ENCODE measurements at regions not wholly inside any gene's neighbourhood (a gene's known extent, or its start where the extent isn't known, plus 50 kb on each side); places are given as distances from the start of the nearest gene placed in this dataset.

- TF ChIP-seq CTCF (conservative IDR thresholded peaks at IDR 0.05 in 1 of 2, IDR thresholded peaks at IDR 0.05 in 1 of 2; ENCODE audit: low read depth in 1 of 2, low read length in 2 of 2): no peak
- no peak for TF ChIP-seq EZH2 (IDR thresholded peaks at IDR 0.05; ENCODE audit: low read length, missing control alignments)
These were observed 131.2 kb upstream of the TSHZ2 start for GRCh38 chr20:52841003-52841402.
